IPS DF 6.9 (cell line): ENCODE measurements at regions not wholly inside any gene's neighbourhood (a gene's known extent, or its start where the extent isn't known, plus 50 kb on each side); places are given as distances from the start of the nearest gene placed in this dataset.
"Not testable (repeated sequence)": the region's sequence is repeated elsewhere in the genome, so short reads cannot be mapped to it uniquely, and the experiment has no call there.

Source experiments
- DNase-seq: peaks from one replicate; pipeline ENCODE4 v3.0.0-alpha.2; 2013; ENCODE audit warnings: low read depth, low spot score
- H3K27ac ChIP-seq: one replicate; pipeline ENCODE4 v1.5.1; 2013; ENCODE audit warnings: low read length, control low read depth
- H3K27me3 ChIP-seq: 2 replicates; pipeline ENCODE4 v1.6.1; 2013; ENCODE audit warnings: mild to moderate bottlenecking, low read length; ENCODE audit not compliant: control insufficient read depth, insufficient read depth
- H3K36me3 ChIP-seq: 2 replicates; pipeline ENCODE4 v1.6.1; 2013; ENCODE audit warnings: low read length; ENCODE audit not compliant: control insufficient read depth, insufficient read depth
- H3K4me1 ChIP-seq: 2 replicates; pipeline ENCODE4 v1.6.1; 2013; ENCODE audit warnings: low read length; ENCODE audit not compliant: control insufficient read depth, insufficient read depth
- H3K4me3 ChIP-seq: 2 replicates; pipeline ENCODE4 v1.5.1; 2013; ENCODE audit warnings: mild to moderate bottlenecking, low read length
- H3K9me3 ChIP-seq: 2 replicates; pipeline ENCODE4 v1.6.1; 2013; ENCODE audit warnings: low read length, inconsistent platforms; ENCODE audit not compliant: control insufficient read depth, insufficient read depth
- WGBS: extraction: QIAGEN DNeasy Blood & Tissue Kit; methylation state at CpG from one replicate; pipeline ENCODE4 v1.1.7; 2013; ENCODE audit warnings: mixed read lengths, missing lambda C conversion rate; ENCODE audit not compliant: insufficient read length, insufficient coverage; 5-methylcytosine and 5-hydroxymethylcytosine counted together

GRCh38 chr4:100882661-100883060 is 364.8 kb upstream of the EMCN start:
- H3K4me1 ChIP-seq = peaks cover under 1% of the 10 kb centered on the region; the same call in 1 of the 2 replicates
- no peaks in the 10 kb centered on the region for H3K27me3 ChIP-seq
- H3K4me3 ChIP-seq = no peak overlapping the region
- H3K9me3 ChIP-seq = no peaks in the 10 kb centered on the region
- H3K27ac ChIP-seq = no peak overlapping the region
- H3K36me3 ChIP-seq = no peaks in the 10 kb centered on the region
- no peak for DNase-seq

- Histone ChIP-seq H3K9me3 (no peaks in the 10 kb centered on the region), H3K27ac (no peak overlapping the region), H3K36me3 (no peaks in the 10 kb centered on the region), H3K4me3 (no peak overlapping the region), H3K27me3 (no peaks in the 10 kb centered on the region), H3K4me1 (no peaks in the 10 kb centered on the region)
- DNase-seq = no peak
- WGBS = no CpG with 5 or more reads among the region's 1 CpG
Measured at GRCh38 chr4:100881283-100881682, 363.5 kb upstream of the EMCN start.

GRCh38 chr4:100880011-100880410 is 362.2 kb upstream of the EMCN start:
- DNase-seq = no peak
- no CpG with 5 or more reads among the region's 1 CpG for WGBS

GRCh38 chr4:100879471-100879870 is 361.6 kb upstream of the EMCN start:
- Histone ChIP-seq H3K9me3 (no peaks in the 10 kb centered on the region), H3K4me1 (no peaks in the 10 kb centered on the region), H3K27ac (no peak overlapping the region), H3K4me3 (no peak overlapping the region), H3K36me3 (no peaks in the 10 kb centered on the region), H3K27me3 (no peaks in the 10 kb centered on the region)
- WGBS = no CpG with 5 or more reads among the region's 1 CpG
- no peak for DNase-seq

More at GRCh38 chr4:100880011-100880410, 362.2 kb upstream of the EMCN start:
- Histone ChIP-seq H3K36me3 (no peaks in the 10 kb centered on the region), H3K27me3 (no peaks in the 10 kb centered on the region), H3K27ac (no peak overlapping the region), H3K9me3 (no peaks in the 10 kb centered on the region), H3K4me3 (no peak overlapping the region), H3K4me1 (no peaks in the 10 kb centered on the region)

GRCh38 chr4:100876546-100876945 is 358.7 kb upstream of the EMCN start:
- no peaks in the 10 kb centered on the region for H3K27me3 ChIP-seq
- DNase-seq = no peak
- H3K9me3 ChIP-seq = no peaks in the 10 kb centered on the region
- H3K27ac ChIP-seq = no peak overlapping the region
- H3K4me1 ChIP-seq = no peaks in the 10 kb centered on the region
- no peaks in the 10 kb centered on the region for H3K36me3 ChIP-seq
- no peak overlapping the region for H3K4me3 ChIP-seq

GRCh38 chr4:100875296-100876068 is 357.7 kb upstream of the EMCN start:
- Histone ChIP-seq H3K27me3 (no peaks in the 10 kb centered on the region), H3K4me1 (no peaks in the 10 kb centered on the region), H3K36me3 (no peaks in the 10 kb centered on the region), H3K9me3 (no peaks in the 10 kb centered on the region), H3K4me3 (no peak overlapping the region), H3K27ac (no peak overlapping the region)
- no CpG with 5 or more reads among the region's 4 CpGs for whole genome bisulfite sequencing
- no peak for DNase-seq

- DNase-seq = no peak
- Histone ChIP-seq H3K9me3 (no peaks in the 10 kb centered on the region), H3K4me1 (no peaks in the 10 kb centered on the region), H3K27me3 (no peaks in the 10 kb centered on the region), H3K36me3 (no peaks in the 10 kb centered on the region), H3K27ac (no peak overlapping the region), H3K4me3 (no peak overlapping the region)
- no CpG with 5 or more reads among the region's 3 CpGs for WGBS
Measured at GRCh38 chr4:100872811-100873210, 355.0 kb upstream of the EMCN start.

GRCh38 chr4:100870940-100871772 is 353.3 kb upstream of the EMCN start:
- no peaks in the 10 kb centered on the region for H3K4me1 ChIP-seq
- H3K27me3 ChIP-seq = no peaks in the 10 kb centered on the region
- WGBS = no CpG with 5 or more reads among the region's 8 CpGs
- DNase-seq = no peak
- H3K36me3 ChIP-seq = no peaks in the 10 kb centered on the region
- no peak overlapping the region for H3K4me3 ChIP-seq
- no peaks in the 10 kb centered on the region for H3K9me3 ChIP-seq
- H3K27ac ChIP-seq = no peak overlapping the region

- Histone ChIP-seq H3K27ac (no peak overlapping the region), H3K4me1 (no peaks in the 10 kb centered on the region), H3K36me3 (no peaks in the 10 kb centered on the region), H3K9me3 (no peaks in the 10 kb centered on the region), H3K4me3 (no peak overlapping the region), H3K27me3 (no peaks in the 10 kb centered on the region)
- no peak for DNase-seq
- no CpG with 5 or more reads among the region's 1 CpG for WGBS
Measured at GRCh38 chr4:100869276-100869675, 351.5 kb upstream of the EMCN start.

- not testable (repeated sequence) for DNase-seq, H3K4me1 ChIP-seq, H3K4me3 ChIP-seq, H3K36me3 ChIP-seq, H3K27ac ChIP-seq, H3K9me3 ChIP-seq, H3K27me3 ChIP-seq
- WGBS = no CpG with 5 or more reads among the region's 4 CpGs
Measured at GRCh38 chr4:100868281-100868680, 350.5 kb upstream of the EMCN start.
